ENCODE measurements at regions not wholly inside any gene's neighbourhood (a gene's known extent, or its start where the extent isn't known, plus 50 kb on each side); places are given as distances from the start of the nearest gene placed in this dataset.

DNA sequence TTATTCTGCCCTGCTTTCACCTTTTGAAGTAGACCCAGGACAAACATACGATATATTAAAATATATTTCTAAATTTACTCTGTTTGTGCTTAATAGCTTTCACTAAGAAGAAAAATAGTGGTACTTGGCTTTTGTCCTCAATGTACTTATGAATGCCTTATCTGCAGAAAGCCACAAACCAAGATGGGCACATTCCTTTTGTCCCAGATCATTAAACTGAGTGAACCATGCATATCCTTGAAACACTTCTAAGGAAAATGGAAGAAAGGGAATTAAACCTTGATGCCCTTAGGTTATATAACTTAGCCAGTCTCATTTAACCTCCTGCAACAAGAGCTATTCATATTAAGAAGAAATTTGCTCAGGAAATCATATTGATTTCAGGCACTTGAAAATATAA, 553.8 kb upstream of the CDH9 start:
- TF ChIP-seq, protein P1, sequence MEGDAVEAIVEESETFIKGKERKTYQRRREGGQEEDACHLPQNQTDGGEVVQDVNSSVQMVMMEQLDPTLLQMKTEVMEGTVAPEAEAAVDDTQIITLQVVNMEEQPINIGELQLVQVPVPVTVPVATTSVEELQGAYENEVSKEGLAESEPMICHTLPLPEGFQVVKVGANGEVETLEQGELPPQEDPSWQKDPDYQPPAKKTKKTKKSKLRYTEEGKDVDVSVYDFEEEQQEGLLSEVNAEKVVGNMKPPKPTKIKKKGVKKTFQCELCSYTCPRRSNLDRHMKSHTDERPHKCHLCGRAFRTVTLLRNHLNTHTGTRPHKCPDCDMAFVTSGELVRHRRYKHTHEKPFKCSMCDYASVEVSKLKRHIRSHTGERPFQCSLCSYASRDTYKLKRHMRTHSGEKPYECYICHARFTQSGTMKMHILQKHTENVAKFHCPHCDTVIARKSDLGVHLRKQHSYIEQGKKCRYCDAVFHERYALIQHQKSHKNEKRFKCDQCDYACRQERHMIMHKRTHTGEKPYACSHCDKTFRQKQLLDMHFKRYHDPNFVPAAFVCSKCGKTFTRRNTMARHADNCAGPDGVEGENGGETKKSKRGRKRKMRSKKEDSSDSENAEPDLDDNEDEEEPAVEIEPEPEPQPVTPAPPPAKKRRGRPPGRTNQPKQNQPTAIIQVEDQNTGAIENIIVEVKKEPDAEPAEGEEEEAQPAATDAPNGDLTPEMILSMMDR (IDR thresholded peaks at IDR 0.05; ENCODE audit: low read depth, low read length), result no peak
- no peak for TF ChIP-seq EZH2phosphoT487 (IDR thresholded peaks at IDR 0.05; ENCODE audit: low read depth)

Data from OCI-LY3 (cell line).